ENCODE measurements at regions not wholly inside any gene's neighbourhood (a gene's known extent, or its start where the extent isn't known, plus 50 kb on each side); places are given as distances from the start of the nearest gene placed in this dataset.

- ChIA-PET POLR2A (no interaction called here), RAD21 (ENCODE audit: unreplicated experiment) (no interaction called here), SMC1A (ENCODE audit: uncharacterized antibody, unreplicated experiment) (no interaction called here), CTCF (no interaction called here)
- H3K4me2 ChIP-seq (ENCODE audit: control insufficient read depth, insufficient read depth): no peak overlapping the region
- in situ Hi-C loops (cut with MboI) (no loop called here), intact Hi-C loops (cut with micrococcal nuclease; ENCODE audit: unreplicated experiment) (no loop called here)
- no peak overlapping the region for H3K4me3 ChIP-seq
- TF ChIP-seq STAT1 (conservative IDR thresholded peaks at IDR 0.05) (no peak), TAF1 (IDR thresholded peaks at IDR 0.05; ENCODE audit: borderline replicate concordance, low read depth, low read length) (no peak), REST (IDR thresholded peaks at IDR 0.05; ENCODE audit: low read depth, low read length) (no peak), ELK1 (IDR thresholded peaks at IDR 0.05; ENCODE audit: low read depth, low read length) (no peak), STAT3 (IDR thresholded peaks at IDR 0.05; ENCODE audit: low read depth, low read length) (no peak), SMARCA5 (IDR thresholded peaks at IDR 0.05) (no peak), RELA (IDR thresholded peaks at IDR 0.05; ENCODE audit: borderline replicate concordance, partially characterized antibody) (no peak), POU2F2 (IDR thresholded peaks at IDR 0.05; ENCODE audit: borderline replicate concordance, low read depth, low read length) (no peak), PRDM15 (CRISPR knock-in tag; IDR thresholded peaks at IDR 0.05) (no peak)
- no peak overlapping the region for H3K9ac ChIP-seq (ENCODE audit: control insufficient read depth, insufficient read depth, low read length)
- DNase-seq (ENCODE audit: low read depth, low spot score) (no peak), ATAC-seq (no peak), FAIRE-seq (no peak)
- H3K27me3 ChIP-seq (replicated peaks in 1 of 2; ENCODE audit: control insufficient read depth in 2 of 2, insufficient read depth in 2 of 2, low read length in 1 of 2): no peaks in the 10 kb centered on the region
- no peaks in the 10 kb centered on the region for H3K4me1 ChIP-seq (ENCODE audit: control insufficient read depth, insufficient read depth, low read length)
- no peak overlapping the region for H2AFZ ChIP-seq (ENCODE audit: control insufficient read depth, low read depth, low read length)
- H3K79me2 ChIP-seq (ENCODE audit: control insufficient read depth, insufficient read depth, low read length): no peaks in the 10 kb centered on the region
- no peaks in the 10 kb centered on the region for H3K36me3 ChIP-seq (ENCODE audit: control insufficient read depth in 2 of 2, insufficient read depth in 2 of 2, low read length in 1 of 2)
- no peak overlapping the region for H3K27ac ChIP-seq (ENCODE audit: control insufficient read depth, insufficient read depth)
- no TSS peak for BruUV-seq (replicated peaks)
- H4K20me1 ChIP-seq (ENCODE audit: control insufficient read depth, insufficient read depth): no peaks in the 10 kb centered on the region
- H3K9me3 ChIP-seq (replicated peaks; ENCODE audit: control insufficient read depth, insufficient read depth, low read length): no peaks in the 10 kb centered on the region
These were observed 185.2 kb upstream of the SLC14A2 start for GRCh38 chr18:45430041-45430440.

All from GM12878 (cell line).